ENCODE measurements at regions not wholly inside any gene's neighbourhood (a gene's known extent, or its start where the extent isn't known, plus 50 kb on each side); places are given as distances from the start of the nearest gene placed in this dataset.

DNA sequence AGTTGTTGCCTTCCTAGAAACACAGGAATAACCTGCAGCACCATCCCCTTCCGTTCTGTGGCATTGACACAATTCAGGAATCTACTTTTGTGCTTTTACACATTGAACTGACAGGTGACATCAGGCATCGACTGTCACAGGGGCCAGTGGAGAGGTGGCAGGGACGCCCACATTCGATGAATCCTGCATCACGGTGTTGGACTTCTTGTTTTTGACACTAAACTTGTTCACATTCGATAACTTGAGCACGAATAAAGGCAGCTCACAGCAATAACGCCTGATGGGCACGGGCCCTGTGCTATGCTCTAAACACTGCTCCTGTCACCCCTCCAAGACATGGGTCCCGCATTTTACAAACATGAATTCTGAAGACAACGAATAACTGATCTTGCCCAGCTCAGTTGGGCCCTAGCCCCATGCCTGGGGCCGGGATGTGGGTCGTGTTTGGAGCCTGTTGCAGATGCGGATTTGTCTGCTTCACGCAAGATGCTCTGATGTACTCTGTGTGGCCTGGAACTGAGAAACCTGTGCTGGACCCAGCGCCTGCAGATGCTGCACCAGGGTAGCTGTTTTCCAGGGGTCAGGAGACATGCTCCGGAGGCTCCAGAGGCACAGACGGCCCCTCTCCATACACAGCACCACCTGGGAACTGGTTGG, 75.7 kb downstream of the TTLL2 start:
- in situ Hi-C loops (cut with MboI), result no loop called here
- H3K79me2 ChIP-seq (ENCODE audit: control insufficient read depth, insufficient read depth, low read length), result no peaks in the 10 kb centered on the region
- POLR2A ChIA-PET, result no interaction called here
- H3K36me3 ChIP-seq (ENCODE audit: control insufficient read depth, insufficient read depth, low read length), result no peaks in the 10 kb centered on the region
- DNase-seq (ENCODE audit: extremely low read depth in 1 of 4, low spot score in 3 of 4) (no peak), FAIRE-seq (no peak), ATAC-seq (no peak)
- TF ChIP-seq HDAC6 (IDR thresholded peaks at IDR 0.05; ENCODE audit: low read depth, low read length) (no peak), CHD4 (IDR thresholded peaks at IDR 0.05; ENCODE audit: insufficient read depth, insufficient replicate concordance, low read depth, low read length, poor library complexity, severe bottlenecking) (no peak), FOXK1 (CRISPR knock-in tag; IDR thresholded peaks at IDR 0.05; ENCODE audit: borderline replicate concordance) (no peak), ELF2 (CRISPR knock-in tag; IDR thresholded peaks at IDR 0.05) (no peak), THRAP3 (IDR thresholded peaks at IDR 0.05; ENCODE audit: borderline replicate concordance) (no peak), CAMTA2 (CRISPR knock-in tag; conservative IDR thresholded peaks at IDR 0.05) (no peak), ATF1 (CRISPR knock-in tag; IDR thresholded peaks at IDR 0.05) (no peak), ATF1 (tag; IDR thresholded peaks at IDR 0.05) (no peak), ZNF699 (CRISPR knock-in tag; IDR thresholded peaks at IDR 0.05; ENCODE audit: insufficient replicate concordance) (no peak), GABPB2 (CRISPR knock-in tag; conservative IDR thresholded peaks at IDR 0.05) (no peak), FOXP1 (CRISPR knock-in tag; IDR thresholded peaks at IDR 0.05) (no peak)
- TF ChIP-seq, protein P1, sequence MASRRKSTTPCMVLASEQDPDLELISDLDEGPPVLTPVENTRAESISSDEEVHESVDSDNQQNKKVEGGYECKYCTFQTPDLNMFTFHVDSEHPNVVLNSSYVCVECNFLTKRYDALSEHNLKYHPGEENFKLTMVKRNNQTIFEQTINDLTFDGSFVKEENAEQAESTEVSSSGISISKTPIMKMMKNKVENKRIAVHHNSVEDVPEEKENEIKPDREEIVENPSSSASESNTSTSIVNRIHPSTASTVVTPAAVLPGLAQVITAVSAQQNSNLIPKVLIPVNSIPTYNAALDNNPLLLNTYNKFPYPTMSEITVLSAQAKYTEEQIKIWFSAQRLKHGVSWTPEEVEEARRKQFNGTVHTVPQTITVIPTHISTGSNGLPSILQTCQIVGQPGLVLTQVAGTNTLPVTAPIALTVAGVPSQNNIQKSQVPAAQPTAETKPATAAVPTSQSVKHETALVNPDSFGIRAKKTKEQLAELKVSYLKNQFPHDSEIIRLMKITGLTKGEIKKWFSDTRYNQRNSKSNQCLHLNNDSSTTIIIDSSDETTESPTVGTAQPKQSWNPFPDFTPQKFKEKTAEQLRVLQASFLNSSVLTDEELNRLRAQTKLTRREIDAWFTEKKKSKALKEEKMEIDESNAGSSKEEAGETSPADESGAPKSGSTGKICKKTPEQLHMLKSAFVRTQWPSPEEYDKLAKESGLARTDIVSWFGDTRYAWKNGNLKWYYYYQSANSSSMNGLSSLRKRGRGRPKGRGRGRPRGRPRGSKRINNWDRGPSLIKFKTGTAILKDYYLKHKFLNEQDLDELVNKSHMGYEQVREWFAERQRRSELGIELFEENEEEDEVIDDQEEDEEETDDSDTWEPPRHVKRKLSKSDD (conservative IDR thresholded peaks at IDR 0.05; ENCODE audit: low read length), result no peak
- TF ChIP-seq, protein P2, sequence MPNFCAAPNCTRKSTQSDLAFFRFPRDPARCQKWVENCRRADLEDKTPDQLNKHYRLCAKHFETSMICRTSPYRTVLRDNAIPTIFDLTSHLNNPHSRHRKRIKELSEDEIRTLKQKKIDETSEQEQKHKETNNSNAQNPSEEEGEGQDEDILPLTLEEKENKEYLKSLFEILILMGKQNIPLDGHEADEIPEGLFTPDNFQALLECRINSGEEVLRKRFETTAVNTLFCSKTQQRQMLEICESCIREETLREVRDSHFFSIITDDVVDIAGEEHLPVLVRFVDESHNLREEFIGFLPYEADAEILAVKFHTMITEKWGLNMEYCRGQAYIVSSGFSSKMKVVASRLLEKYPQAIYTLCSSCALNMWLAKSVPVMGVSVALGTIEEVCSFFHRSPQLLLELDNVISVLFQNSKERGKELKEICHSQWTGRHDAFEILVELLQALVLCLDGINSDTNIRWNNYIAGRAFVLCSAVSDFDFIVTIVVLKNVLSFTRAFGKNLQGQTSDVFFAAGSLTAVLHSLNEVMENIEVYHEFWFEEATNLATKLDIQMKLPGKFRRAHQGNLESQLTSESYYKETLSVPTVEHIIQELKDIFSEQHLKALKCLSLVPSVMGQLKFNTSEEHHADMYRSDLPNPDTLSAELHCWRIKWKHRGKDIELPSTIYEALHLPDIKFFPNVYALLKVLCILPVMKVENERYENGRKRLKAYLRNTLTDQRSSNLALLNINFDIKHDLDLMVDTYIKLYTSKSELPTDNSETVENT (CRISPR knock-in tag; IDR thresholded peaks at IDR 0.05), result no peak
- no peaks in the 10 kb centered on the region for H3K9me3 ChIP-seq (replicated peaks; ENCODE audit: control insufficient read depth, insufficient read depth, low read depth, low read length)
- H2AFZ ChIP-seq (ENCODE audit: low read depth, low read length), result no peak overlapping the region
- CTCF ChIA-PET (ENCODE audit: low intra/inter-chr PET ratio), result no interaction called here
- no peak overlapping the region for H3K9ac ChIP-seq (ENCODE audit: insufficient read depth in 1 of 2, low read depth in 2 of 2, low read length in 2 of 2)
- intact Hi-C loops (cut with micrococcal nuclease), result no loop called here
- BruUV-seq (replicated peaks), result no TSS peak
- peaks cover 60 to 96% of the 10 kb centered on the region in 2 experiments for H3K27me3 ChIP-seq (ENCODE audit: control insufficient read depth in 2 of 2, insufficient read depth in 2 of 2, low read length in 2 of 2)
- no peak overlapping the region for H3K4me3 ChIP-seq
- WGBS (ENCODE audit: insufficient coverage, low coverage, missing lambda C conversion rate), result 1% methylated on average over 18 of the region's 18 CpGs
- H3K27ac ChIP-seq (ENCODE audit: extremely low read depth, low read depth, low read length), result no peak overlapping the region
- H4K20me1 ChIP-seq (replicated peaks; ENCODE audit: control insufficient read depth, insufficient read depth, low read length), result peaks cover 11% of the 10 kb centered on the region
- peaks cover 3% of the 10 kb centered on the region for H3K9me1 ChIP-seq (ENCODE audit: control insufficient read depth, insufficient read depth, low read length)
- H3K4me2 ChIP-seq (ENCODE audit: insufficient read depth, low read length), result no peak overlapping the region
- no peaks in the 10 kb centered on the region for H3K4me1 ChIP-seq (replicated peaks in 1 of 2; ENCODE audit: control insufficient read depth in 2 of 2, insufficient read depth in 2 of 2, low read length in 2 of 2)
